ENCODE measurements at regions not wholly inside any gene's neighbourhood (a gene's known extent, or its start where the extent isn't known, plus 50 kb on each side); places are given as distances from the start of the nearest gene placed in this dataset.

GRCh38 chr2:766255-766654, 89.0 kb upstream of the TMEM18 start:
- H3K4me3 ChIP-seq (replicated peaks; ENCODE audit: low read depth, low read length) = no peak overlapping the region
- TF ChIP-seq, protein P1, sequence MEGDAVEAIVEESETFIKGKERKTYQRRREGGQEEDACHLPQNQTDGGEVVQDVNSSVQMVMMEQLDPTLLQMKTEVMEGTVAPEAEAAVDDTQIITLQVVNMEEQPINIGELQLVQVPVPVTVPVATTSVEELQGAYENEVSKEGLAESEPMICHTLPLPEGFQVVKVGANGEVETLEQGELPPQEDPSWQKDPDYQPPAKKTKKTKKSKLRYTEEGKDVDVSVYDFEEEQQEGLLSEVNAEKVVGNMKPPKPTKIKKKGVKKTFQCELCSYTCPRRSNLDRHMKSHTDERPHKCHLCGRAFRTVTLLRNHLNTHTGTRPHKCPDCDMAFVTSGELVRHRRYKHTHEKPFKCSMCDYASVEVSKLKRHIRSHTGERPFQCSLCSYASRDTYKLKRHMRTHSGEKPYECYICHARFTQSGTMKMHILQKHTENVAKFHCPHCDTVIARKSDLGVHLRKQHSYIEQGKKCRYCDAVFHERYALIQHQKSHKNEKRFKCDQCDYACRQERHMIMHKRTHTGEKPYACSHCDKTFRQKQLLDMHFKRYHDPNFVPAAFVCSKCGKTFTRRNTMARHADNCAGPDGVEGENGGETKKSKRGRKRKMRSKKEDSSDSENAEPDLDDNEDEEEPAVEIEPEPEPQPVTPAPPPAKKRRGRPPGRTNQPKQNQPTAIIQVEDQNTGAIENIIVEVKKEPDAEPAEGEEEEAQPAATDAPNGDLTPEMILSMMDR (IDR thresholded peaks at IDR 0.05; ENCODE audit: low read length, missing control alignments) = no peak
- no peak for DNase-seq (ENCODE audit: low read depth)

- no peak overlapping the region for H3K4me3 ChIP-seq (replicated peaks; ENCODE audit: low read depth, low read length)
- TF ChIP-seq, protein P1 (IDR thresholded peaks at IDR 0.05; ENCODE audit: low read length, missing control alignments) = no peak
- DNase-seq (ENCODE audit: low read depth) = no peak
These were observed 88.2 kb upstream of the TMEM18 start for GRCh38 chr2:765369-765768.

- no peak for DNase-seq (ENCODE audit: low read depth)
- TF ChIP-seq, protein P1 (IDR thresholded peaks at IDR 0.05; ENCODE audit: low read length, missing control alignments) = no peak
- no peak overlapping the region for H3K4me3 ChIP-seq (replicated peaks; ENCODE audit: low read depth, low read length)
These were observed 86.7 kb upstream of the TMEM18 start for GRCh38 chr2:763766-764525.

DNA sequence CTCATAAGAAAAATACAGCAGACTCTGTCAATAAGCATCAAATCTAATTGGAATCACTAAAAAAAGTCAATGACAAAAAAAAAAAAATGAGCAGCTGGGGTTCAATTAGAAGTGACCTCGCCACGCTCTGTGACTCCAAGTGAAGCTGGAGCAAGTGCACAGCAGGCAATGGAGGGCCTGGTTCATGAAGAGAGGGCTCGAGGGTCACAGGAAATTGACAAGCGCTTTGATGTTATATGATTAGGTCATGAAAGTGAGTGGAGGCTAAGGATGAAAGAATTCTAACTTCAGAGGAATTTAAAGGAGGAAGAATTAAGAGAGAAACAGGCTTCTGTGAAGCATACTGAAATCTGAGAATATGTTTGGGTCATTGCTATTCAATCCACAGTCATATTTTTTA, 85.4 kb upstream of the TMEM18 start:
- no peak overlapping the region for H3K4me3 ChIP-seq (replicated peaks; ENCODE audit: low read depth, low read length)
- TF ChIP-seq, protein P1 (IDR thresholded peaks at IDR 0.05; ENCODE audit: low read length, missing control alignments) = no peak
- DNase-seq (ENCODE audit: low read depth) = no peak

- no peak overlapping the region for H3K4me3 ChIP-seq (replicated peaks; ENCODE audit: low read depth, low read length)
- DNase-seq (ENCODE audit: low read depth) = no peak
- TF ChIP-seq, protein P1 (IDR thresholded peaks at IDR 0.05; ENCODE audit: low read length, missing control alignments) = no peak
These were observed 84.2 kb upstream of the TMEM18 start for GRCh38 chr2:761384-761783.

GRCh38 chr2:760001-760400, 82.8 kb upstream of the TMEM18 start:
- no peak overlapping the region for H3K4me3 ChIP-seq (replicated peaks; ENCODE audit: low read depth, low read length)
- TF ChIP-seq, protein P1 (IDR thresholded peaks at IDR 0.05; ENCODE audit: low read length, missing control alignments) = no peak
- DNase-seq (ENCODE audit: low read depth) = no peak
